Activated naive CD8-positive, alpha-beta T cell treated with anti-CD3 and anti-CD28 coated beads, Interleukin-2, amount 50 U/mL, for 16 hours (primary cell): ENCODE measurements at regions not wholly inside any gene's neighbourhood (a gene's known extent, or its start where the extent isn't known, plus 50 kb on each side); places are given as distances from the start of the nearest gene placed in this dataset.

Source experiments
- DNase-seq: peaks from one replicate; pipeline ENCODE4 v3.0.0-alpha.2; 2020; ENCODE audit warnings: low read depth, low spot score

DNA sequence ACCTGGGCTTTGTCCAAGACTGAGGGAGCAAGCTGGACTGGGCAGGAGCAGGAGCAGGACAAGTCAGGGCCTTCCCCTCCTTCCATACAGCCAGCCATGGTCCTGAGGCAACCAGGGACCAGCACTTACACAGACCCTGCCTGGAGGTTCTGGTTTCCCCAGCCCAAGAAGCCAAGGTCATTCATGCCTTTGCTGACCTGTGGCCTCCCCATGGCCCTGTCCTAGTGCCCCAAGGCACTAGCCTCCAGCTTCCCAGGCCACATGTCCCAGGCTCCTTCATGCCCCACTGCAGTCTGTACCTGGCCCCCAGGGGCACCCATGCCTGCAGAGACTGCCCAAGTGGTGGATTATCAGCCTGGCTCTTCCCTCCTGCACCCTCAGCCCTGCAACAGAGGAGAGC is 243.9 kb downstream of the TOMM20 start:
- DNase-seq = no peak

DNA sequence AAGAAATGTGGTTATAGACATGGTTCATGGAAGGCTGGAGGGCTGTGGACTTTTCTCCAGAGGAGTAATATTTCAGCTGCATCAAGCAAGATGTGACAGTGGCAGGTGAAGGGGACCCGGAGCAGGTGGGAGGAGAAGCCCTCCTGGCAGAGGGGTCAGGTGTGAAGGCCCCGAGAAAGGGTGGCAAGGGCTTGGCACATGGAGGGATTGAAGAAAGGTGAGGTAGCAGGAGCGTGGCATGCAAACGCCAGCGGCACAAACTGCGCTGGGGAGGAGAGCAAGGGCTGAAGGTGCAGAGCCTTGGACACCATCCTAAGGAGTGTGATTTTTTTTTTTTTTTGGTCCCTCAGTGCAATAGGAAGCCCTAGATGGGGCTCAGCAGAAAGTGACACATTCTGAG is 244.6 kb downstream of the TOMM20 start:
- DNase-seq = no peak

- DNase-seq = no peak
These were observed 245.7 kb downstream of the TOMM20 start for GRCh38 chr1:234882898-234883297.

- DNase-seq = no peak
These were observed 246.5 kb downstream of the TOMM20 start for GRCh38 chr1:234881893-234882771.

GRCh38 chr1:234879147-234880080 is 249.2 kb downstream of the TOMM20 start:
- no peak for DNase-seq

- DNase-seq = no peak
These were observed 250.3 kb downstream of the TOMM20 start for GRCh38 chr1:234878288-234878687.

DNA sequence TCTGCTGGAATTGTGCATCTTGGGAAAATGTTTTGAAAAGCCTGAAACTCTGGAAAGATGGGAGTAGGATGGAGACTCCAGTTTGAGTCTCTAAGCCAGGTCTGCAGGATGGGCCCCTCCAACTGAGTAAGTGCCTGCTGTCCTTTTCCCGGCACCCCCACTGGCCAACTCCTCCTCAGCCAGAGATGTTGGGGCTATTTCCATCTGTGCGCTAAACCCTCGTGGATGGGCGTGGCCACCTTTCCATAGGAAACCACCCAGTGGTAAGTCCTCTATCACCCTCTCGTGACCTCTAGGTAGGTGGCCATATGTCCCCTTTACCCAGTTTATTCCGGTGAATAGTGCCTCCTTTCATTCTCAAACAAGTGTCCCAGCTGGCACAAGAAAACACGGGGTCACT is 250.9 kb downstream of the TOMM20 start:
- no peak for DNase-seq

DNA sequence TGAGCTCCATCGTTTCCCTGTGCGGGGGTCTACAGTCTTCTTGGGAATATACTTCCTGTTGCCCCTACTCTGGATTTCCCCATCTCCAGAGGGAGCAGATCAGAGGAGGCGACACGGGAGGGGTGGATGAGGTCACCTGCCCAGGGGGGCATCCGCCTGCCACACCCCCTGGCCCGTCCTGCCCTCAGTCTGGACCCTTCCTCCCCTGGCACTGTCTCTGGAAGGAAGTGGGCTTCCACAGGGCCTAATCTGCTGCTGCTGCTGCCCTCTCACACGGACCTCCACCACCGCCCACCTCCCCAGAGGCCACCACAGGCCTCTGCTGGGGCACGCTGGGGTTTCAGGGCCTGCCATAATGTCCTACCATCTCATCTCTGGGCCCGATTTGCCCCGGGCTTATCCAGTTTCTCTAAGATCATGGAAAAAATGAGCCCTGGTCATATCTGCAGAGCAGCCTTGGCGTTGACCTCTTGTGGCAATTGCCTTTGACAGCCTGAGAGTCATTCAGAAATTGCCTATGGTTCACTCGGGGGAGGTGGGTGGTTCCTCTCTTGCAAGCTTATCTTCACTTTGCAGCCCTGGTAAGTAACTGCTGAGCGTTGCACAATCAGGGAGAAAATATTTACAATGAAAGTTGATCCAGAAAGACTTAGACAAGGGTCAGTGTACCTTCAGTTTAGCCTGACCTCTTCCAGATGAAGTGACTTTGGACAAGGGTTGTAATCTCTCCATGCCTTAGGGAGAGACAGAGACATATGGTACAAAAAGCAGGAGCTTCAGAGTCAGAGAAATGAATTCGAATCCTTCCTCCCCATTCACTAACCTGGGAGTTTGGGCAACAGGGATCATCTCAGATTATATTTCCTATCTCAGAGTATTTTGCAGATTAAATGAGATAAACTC is 252.4 kb downstream of the TOMM20 start:
- DNase-seq = no peak

DNA sequence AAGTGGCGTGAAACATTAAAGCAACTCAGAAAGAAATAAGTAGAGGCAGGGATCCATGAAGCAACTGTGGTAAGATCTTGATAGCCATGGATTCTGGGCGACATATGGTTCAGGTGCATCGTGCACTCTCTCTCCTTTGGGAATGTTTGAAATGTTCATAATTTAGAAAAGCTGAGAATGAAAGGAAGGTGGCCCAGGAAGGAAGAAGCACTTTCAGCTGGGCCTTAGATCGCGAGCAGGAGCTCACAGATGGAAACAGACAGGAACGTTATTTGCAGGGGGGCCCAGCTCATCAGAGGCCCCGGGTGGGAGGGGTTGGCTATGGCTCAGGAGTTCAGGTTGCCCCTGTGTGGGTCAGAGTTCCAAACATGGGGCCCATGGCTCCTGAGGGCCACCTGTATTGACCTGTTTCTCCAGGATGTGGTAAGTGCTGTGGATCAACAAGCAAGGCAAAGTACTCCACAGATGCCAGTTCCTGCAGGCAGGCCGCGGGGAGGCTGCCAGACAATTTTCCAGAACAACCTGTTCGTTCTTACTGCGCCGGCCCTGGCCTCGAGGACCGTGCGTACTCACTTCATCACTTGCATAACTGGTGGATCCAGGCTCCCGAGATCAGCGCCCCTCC is 253.2 kb downstream of the TOMM20 start:
- DNase-seq = no peak

GRCh38 chr1:234874291-234875288 is 254.0 kb downstream of the TOMM20 start:
- DNase-seq = no peak

GRCh38 chr1:234871710-234872271 is 256.8 kb downstream of the TOMM20 start:
- no peak for DNase-seq

DNA sequence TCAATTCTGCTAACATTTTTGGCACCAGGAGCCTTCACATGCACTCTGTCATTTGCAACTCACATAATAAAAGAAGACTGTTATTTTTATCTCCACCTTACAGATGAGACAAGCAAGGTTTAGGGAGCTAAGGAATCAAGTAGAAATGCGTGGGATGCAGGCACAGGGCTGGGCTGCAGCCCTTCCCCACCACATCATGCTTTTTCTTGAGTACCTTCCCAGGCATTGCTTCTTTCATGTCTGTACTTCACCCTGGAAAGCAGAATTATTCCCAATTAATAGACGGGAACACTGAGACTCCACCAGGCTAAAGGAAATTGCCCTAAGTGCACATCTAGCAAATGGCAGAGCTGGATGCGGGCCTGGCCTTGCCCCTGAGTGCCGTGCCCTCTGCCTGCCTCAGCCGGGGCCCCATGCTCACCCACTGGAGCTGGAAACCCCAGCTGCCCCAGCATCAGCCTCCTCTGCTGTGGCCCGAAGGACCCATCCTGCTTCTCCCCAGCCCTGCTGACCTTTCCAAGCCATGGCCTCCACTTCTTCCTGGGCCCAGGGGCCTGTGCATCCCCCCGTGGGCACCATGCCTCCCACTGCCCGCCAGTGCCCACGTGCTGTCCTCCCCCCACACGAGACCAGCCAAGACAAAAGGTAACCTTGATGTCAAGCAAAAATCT is 257.5 kb downstream of the TOMM20 start:
- DNase-seq = no peak

DNA sequence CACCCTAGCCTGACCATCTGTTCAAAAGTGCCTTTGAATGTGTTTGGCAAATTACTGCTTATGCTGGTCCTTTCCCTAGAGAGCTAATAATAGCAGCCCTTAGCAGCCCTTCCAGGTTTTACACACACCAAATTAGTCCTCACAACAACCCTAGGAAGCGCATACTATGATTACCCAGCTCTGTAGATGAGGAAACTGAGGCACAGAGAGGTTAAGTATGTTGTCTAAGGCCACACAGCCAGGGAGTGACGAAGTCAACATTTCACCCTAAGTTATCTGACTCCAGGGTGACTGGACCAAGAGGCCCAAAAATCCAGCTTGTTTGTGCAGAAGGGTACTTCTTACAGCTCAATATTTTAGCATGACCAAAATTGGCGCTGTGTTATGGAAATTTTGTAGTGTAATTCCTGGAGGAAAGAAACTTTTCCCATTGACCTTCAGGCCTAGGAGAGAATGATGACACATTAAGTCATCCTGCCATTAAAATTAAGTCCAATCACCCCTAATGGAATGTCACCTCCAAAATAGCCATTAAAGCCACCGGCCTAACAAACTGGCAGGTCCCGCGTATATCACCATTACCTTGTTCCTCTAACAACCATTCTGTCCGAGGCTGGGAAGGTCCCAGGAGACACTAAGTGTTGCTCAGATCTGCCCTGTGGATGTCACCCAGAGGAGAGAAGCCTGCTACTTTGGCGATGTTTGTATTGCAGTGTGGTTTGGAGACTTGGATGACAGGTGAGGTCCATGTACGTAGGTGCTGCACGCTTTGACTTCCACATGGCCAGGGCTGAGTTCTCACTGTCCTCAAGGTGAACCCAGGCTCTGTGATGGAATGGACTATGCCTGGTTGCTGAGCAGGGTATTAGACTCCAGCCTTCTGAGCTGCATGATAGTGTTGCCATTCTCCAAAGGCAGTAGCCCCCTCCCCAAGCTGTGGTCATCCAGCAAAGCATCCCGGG is 258.3 kb downstream of the TOMM20 start:
- DNase-seq = no peak

DNA sequence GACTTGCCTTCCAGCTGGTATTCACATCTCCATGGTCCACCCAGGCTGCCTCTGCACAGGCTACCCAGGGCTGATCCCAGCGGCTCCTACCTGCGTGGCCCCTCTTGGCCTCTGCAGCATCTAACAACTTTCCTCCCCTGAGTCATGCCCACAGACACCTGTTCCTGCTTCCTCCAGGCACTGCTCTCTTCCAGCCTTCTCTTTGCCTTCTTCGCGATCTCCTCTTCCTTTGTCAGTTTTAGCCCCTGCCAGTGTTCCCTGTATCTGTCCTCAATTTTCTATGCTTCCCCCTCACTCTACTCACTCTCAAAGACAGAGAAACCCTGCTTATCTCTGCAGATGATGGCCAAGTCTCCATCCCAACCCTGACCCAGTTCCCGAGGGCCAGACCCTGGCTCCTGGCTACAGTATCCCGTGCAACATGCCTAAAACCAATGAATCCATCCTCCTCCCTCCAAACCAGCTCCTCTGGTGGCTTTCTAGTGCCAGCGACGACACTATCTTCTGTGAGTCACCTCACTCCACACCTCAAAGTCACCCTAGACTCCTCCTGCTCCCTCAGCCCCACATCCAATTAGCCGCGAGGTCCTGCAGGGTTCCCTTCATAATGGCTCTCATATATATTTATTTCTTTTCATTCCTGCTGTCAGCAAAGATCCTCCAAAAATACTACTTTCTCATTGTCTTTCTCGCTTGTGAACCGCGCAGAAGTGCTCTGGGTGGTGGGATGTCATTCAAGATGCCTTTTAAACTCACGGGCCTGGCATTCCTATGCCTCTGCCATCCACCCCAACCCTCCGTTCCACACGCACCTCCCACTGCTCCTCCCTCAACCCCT is 259.2 kb downstream of the TOMM20 start:
- DNase-seq = no peak

GRCh38 chr1:234868296-234869147 is 258.5 kb upstream of the IRF2BP2 start:
- DNase-seq = no peak
